ENCODE measurements at regions not wholly inside any gene's neighbourhood (a gene's known extent, or its start where the extent isn't known, plus 50 kb on each side); places are given as distances from the start of the nearest gene placed in this dataset.

GRCh38 chr2:12824351-12824777 is 107.6 kb downstream of the TRIB2 start:
- TF ChIP-seq CTCF (IDR thresholded peaks at IDR 0.05), result no peak
- no peak for TF ChIP-seq POLR2A (IDR thresholded peaks at IDR 0.05)

Data from testis (tissue), 2 donors.